Left kidney (tissue), 1 donor: ENCODE measurements at regions not wholly inside any gene's neighbourhood (a gene's known extent, or its start where the extent isn't known, plus 50 kb on each side); places are given as distances from the start of the nearest gene placed in this dataset.
"Not testable (repeated sequence)": the region's sequence is repeated elsewhere in the genome, so short reads cannot be mapped to it uniquely, and the experiment has no call there.

Experiments used
- DNase-seq: peaks from one replicate; pipeline ENCODE4 v3.0.0-alpha.2; 2013

DNA sequence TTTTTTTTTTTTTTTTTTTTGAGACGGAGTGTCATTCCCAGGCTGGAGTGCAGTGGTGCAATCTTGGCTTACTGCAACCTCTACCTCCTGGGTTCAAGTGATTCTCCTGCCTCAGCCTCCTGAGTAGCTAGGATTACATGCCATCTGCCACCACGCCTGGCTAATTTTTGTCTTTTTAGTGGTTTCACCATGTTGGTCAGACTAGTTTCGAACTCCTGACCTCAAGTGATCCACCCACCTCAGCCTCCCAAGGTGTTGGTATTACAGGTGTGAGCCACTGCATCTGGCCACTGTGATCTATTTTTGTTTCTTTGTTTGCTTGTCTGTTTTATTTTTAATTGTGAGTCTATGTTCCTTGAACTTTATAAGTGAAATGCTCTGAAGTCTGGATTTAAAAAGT is 646.8 kb upstream of the RGS18 start:
- DNase-seq, result not testable (repeated sequence)

DNA sequence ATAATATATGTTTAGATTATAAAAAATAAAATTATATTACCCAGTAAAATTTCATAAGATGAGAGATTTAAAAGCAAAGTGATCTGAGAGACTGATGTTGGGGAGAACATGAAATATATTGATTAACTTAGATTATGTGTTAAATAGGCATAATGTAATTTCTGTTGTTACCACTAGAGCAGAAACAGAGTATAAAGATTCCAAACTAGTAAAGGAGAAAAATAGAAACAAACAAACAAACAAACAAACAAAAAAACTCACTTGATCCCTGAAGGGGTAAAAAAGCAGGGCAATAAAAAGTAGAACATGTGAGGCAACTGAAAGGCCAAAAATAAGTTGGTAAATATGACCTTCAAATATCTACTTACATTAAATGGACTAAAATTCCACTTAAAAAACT is 640.4 kb upstream of the RGS18 start:
- DNase-seq, result no peak

- DNase-seq, result no peak
These were observed 638.7 kb upstream of the RGS18 start for GRCh38 chr1:191519519-191519918.

GRCh38 chr1:191520345-191520744 is 637.9 kb upstream of the RGS18 start:
- DNase-seq, result no peak

- not testable (repeated sequence) for DNase-seq
These were observed 632.3 kb upstream of the RGS18 start for GRCh38 chr1:191525944-191526343.

DNA sequence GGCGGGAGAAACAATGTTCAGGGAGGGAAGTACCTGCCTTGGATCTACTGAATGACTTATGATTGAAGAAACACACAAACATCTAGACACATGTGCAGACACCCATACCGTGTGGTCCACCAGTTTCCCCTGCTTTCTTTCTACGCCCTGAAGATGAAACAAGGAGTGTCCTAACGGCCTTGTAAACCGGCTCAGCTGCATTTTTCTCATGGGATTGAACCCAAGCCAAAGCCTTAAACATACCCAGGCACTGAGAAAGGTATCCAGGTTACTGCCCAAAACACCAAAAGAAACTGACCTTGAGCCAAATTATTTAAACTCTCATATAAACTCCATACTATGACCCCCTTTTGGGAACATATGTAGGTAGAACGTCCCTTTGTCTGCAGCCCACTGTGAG is 630.0 kb upstream of the RGS18 start:
- no peak for DNase-seq

DNA sequence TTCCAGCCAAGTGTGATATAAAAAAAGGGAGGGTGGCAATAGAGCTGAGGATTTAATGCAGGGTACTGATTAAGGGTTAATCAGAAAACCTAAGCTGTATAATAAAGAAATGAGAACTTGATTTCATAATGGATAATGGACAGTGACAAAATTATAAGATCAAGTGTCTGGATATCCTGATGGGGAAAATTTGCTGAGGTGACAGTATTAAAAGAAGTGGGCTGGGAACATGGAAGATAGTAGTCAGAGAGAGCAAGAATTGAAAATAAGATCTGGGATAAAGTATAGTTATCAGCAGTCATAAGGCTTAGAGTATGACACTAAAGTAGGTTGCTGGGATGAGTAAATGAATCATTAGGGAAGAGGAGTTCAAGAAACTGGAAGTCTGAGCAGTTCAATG is 627.3 kb upstream of the RGS18 start:
- no peak for DNase-seq

- no peak for DNase-seq
These were observed 625.0 kb upstream of the RGS18 start for GRCh38 chr1:191533254-191533653.

DNA sequence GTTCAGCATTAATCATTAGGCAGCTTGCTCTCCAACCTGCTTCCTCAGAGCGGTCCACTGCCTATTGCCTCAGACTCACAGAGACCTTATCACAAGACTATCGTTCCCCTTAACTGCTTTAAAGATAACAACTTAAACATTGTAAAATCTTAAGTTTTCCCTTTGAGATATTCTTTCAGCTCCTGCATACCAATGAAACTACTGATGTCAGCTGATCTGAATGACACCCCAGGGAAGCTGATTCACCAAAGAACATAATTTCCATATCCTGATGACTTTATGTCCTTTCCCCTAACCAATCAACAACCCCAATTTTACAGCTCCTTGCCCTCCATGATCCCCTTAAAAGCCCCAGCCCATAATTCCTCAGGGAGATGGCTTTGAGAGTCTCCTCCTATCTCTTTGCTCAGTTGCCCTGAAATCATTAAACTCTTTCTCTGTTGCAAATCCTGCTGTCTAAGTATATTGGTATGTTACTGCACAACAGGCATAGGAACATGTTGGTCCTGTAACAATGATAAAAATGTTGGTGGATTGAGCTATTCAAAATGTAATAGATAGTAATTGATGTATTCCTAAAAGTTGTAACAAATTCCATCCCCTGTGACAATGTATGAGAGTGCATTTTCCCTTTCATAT is 621.4 kb upstream of the RGS18 start:
- no peak for DNase-seq

DNA sequence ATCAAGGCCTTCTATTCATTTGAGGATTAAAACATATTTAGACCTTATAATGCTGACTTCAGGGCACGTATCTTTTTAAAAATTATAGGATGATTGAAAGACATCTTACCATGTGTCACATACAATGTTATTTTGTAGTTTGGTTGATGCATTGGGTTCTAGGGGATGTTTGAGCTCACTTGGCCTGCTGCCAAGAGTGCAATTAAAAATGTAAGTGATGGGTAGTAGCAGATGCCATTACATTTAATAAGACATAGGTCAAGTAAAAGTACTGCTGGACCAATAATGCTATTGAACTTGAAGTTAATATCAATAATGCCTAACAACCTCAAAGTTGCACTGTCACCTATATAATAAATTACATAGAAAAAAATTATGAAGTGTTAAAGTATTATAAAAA is 616.5 kb upstream of the RGS18 start:
- DNase-seq, result no peak

DNA sequence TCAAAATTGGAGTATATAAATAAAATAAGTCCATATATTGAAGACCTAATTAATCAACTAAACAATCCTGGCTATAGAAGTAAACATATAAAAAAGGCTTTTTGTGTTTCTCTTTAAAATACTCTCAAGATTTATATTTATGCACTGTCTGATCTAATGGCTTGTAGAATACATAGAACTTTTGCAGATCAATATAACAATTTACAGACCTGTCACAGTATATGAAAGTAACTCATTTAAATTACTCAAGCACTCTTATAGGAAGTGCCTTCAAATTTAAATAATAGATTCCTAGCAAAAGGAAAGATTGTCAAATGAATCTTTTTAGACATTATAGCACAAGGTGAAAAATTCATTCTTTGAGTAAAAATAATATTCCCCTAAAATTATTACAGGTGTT is 615.8 kb upstream of the RGS18 start:
- DNase-seq, result no peak

GRCh38 chr1:191546803-191547202 is 611.5 kb upstream of the RGS18 start:
- DNase-seq, result no peak

DNA sequence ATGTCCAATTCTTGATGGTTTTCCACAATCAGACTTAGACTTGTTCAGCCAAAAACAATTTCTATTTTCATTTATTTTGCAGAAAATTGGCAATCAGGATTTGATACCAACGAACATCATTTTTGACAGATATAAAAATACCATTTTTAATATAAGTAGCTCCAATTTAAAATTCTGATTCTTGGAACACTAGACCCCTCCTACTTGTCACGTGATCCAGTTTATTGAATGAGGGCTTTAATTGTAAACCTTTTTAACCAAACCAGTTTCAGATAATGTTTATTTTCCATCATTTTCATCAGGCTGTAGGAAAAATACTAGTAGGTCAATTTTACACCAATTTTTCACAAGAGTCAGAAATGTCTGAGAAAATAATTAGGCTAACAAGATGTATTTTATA is 607.2 kb upstream of the RGS18 start:
- no peak for DNase-seq

- no peak for DNase-seq
These were observed 599.9 kb upstream of the RGS18 start for GRCh38 chr1:191558379-191558778.

GRCh38 chr1:191561276-191561675 is 597.0 kb upstream of the RGS18 start:
- DNase-seq, result no peak

- no peak for DNase-seq
These were observed 594.0 kb upstream of the RGS18 start for GRCh38 chr1:191564275-191564674.

DNA sequence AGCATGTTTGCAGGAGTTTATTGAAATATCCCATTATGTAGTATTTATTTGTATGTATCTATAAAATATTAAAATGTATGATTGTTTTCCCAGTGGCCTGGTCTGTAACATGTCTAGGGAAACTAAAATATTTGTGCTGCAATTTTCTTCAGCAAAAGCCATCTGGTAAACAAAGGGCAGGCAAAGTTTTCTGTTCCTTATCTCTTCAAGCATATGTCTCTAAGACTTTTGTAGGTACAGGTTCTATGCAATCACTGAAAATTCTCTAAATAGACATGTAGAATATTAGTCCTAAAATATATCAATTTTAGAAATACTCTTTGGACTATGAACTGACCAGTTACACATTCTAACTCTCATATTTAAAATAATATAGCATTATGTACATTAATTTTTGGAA is 585.8 kb upstream of the RGS18 start:
- DNase-seq, result no peak

DNA sequence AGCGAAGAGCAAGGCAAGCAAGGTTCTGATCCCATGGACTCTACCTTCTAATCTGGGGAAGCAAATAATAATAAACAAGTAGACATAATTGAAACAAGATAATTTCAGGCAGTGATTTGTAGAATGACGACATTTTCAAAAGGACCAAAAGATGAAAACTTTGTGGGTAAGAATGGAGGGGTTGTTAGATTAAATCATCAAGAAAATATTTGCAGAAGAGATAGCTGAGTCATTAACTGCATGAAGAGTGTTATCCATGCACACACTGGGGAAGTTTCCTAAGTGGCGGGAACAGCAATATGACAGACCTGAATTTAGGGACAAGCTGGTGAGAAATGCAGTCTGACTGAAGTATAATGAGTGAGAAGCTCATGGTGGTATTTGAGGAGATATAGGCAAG is 583.1 kb upstream of the RGS18 start:
- no peak for DNase-seq

- no peak for DNase-seq
These were observed 582.5 kb upstream of the RGS18 start for GRCh38 chr1:191575746-191576145.

DNA sequence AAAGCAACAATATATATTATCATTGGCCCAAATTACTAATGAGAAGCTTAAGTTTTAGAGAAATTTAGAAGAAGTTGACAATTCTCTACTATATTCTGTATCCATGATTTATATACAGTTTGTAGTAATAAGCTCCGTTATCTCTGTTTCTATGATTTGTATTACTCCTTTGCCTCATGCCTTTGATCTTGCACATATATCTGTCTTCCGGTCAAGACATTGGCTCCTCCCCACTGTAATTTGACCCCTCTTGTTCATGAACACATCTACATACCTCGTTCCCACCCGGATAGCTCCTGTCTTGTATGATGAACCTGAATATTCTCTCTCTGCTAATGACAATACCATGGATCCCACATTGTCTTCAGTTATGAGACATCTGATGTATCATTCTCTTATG is 581.0 kb upstream of the RGS18 start:
- DNase-seq, result no peak

GRCh38 chr1:191578281-191578680 is 580.0 kb upstream of the RGS18 start:
- no peak for DNase-seq

DNA sequence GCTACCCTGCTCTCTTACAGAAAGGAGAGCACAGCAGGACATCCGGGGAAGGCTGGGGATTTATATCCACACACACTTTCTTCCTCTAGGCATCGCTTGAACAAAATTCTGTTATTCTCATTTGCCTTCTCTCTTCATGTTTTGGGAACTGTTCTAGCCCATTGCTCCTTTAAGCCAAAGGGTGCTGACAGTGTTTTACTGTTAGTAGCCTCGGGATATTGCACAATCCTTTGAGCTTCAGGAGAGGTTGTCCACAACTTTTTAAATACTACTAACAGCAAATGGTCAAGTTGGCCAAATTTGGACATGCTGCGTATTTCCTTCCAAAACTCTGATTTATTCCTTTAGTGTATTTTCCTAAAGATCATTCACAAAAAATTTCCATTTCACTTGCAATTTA is 579.2 kb upstream of the RGS18 start:
- no peak for DNase-seq

- no peak for DNase-seq
These were observed 576.1 kb upstream of the RGS18 start for GRCh38 chr1:191582169-191582568.

GRCh38 chr1:191585095-191585494 is 573.2 kb upstream of the RGS18 start:
- DNase-seq, result no peak

GRCh38 chr1:191588905-191589304 is 569.4 kb upstream of the RGS18 start:
- no peak for DNase-seq
